ENCODE measurements at regions not wholly inside any gene's neighbourhood (a gene's known extent, or its start where the extent isn't known, plus 50 kb on each side); places are given as distances from the start of the nearest gene placed in this dataset.

DNA sequence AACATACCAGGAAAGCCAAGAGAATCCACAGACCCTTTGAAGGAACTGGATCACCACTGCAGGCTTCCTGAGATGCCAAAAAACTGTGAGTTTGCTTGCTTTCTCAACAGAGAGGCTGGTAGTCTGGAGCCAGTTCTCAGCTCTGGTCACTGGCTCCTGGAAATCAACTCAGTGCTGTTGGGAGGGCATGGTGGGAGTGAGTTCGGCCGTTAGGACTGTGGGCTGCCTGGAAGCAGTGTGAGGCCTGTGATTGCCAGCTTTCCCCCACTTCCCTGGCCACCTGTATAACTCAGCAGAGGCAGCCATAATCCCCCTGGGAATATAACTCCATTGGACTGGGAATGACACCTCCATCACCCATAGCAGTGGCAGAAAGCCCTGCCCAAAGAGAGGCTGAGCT lies 122.0 kb upstream of the FSTL5 start:
- TF ChIP-seq, protein P1, sequence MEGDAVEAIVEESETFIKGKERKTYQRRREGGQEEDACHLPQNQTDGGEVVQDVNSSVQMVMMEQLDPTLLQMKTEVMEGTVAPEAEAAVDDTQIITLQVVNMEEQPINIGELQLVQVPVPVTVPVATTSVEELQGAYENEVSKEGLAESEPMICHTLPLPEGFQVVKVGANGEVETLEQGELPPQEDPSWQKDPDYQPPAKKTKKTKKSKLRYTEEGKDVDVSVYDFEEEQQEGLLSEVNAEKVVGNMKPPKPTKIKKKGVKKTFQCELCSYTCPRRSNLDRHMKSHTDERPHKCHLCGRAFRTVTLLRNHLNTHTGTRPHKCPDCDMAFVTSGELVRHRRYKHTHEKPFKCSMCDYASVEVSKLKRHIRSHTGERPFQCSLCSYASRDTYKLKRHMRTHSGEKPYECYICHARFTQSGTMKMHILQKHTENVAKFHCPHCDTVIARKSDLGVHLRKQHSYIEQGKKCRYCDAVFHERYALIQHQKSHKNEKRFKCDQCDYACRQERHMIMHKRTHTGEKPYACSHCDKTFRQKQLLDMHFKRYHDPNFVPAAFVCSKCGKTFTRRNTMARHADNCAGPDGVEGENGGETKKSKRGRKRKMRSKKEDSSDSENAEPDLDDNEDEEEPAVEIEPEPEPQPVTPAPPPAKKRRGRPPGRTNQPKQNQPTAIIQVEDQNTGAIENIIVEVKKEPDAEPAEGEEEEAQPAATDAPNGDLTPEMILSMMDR (IDR thresholded peaks at IDR 0.05) = no peak
- TF ChIP-seq POLR2A (IDR thresholded peaks at IDR 0.05) = no peak
